ENCODE measurements at regions not wholly inside any gene's neighbourhood (a gene's known extent, or its start where the extent isn't known, plus 50 kb on each side); places are given as distances from the start of the nearest gene placed in this dataset.
A peak's percentile ranks its signal among the peaks of the same experiment; 100 is the strongest.
"Not testable (repeated sequence)": the region's sequence is repeated elsewhere in the genome, so short reads cannot be mapped to it uniquely, and the experiment has no call there.

DNA sequence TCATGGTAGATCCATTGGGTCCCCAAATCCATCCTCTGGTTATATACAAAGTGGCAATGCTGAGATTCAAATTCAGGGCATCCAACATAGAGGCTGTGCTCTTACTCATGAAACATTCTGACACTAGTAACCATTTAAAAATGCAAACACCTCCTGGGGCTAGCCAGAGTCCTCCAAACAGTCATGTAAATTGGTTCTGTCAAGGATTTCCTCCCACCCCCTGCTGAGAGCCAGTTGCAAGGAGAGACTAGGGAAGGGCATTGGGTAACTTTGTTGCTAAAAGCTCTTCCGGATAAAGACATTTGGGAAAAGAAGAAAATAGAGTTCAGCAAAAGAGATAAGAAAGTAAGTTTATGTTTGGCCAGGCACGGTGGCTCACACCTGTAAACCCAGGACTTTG, 58.3 kb downstream of the ART5 start:
- H3K4me1 ChIP-seq (replicated peaks); H3K9me3 ChIP-seq (replicated peaks); H3K4me3 ChIP-seq; DNase-seq (ENCODE audit: low read depth in 1 of 2, low spot score in 2 of 2); H3K27ac ChIP-seq; H3K36me3 ChIP-seq: not testable (repeated sequence)
- H3K27me3 ChIP-seq (replicated peaks): peaks cover 12% of the 10 kb centered on the region; the same call in 1 of the 2 replicates

DNA sequence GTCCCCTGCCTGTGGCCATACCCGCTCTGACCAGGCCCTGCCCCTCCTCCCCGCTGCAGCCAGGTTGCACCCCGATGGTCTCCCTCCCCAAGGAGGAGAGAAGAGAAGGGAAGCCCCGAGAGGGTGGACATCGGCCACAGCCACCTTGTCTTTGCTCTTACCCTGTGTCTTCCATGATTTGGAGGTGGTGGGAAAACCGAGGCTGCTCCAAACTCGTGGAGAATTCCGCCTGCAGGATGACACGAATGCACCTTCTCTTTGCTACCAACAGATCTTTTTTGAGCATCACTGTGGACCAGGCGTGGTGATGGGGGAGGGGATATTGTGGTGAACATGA, 60.4 kb downstream of the ART5 start:
- not testable (repeated sequence) for H3K9me3 ChIP-seq (replicated peaks); H3K4me1 ChIP-seq (replicated peaks); H3K4me3 ChIP-seq; DNase-seq (ENCODE audit: low read depth in 1 of 2, low spot score in 2 of 2); H3K36me3 ChIP-seq; H3K27me3 ChIP-seq (replicated peaks); H3K27ac ChIP-seq

DNA sequence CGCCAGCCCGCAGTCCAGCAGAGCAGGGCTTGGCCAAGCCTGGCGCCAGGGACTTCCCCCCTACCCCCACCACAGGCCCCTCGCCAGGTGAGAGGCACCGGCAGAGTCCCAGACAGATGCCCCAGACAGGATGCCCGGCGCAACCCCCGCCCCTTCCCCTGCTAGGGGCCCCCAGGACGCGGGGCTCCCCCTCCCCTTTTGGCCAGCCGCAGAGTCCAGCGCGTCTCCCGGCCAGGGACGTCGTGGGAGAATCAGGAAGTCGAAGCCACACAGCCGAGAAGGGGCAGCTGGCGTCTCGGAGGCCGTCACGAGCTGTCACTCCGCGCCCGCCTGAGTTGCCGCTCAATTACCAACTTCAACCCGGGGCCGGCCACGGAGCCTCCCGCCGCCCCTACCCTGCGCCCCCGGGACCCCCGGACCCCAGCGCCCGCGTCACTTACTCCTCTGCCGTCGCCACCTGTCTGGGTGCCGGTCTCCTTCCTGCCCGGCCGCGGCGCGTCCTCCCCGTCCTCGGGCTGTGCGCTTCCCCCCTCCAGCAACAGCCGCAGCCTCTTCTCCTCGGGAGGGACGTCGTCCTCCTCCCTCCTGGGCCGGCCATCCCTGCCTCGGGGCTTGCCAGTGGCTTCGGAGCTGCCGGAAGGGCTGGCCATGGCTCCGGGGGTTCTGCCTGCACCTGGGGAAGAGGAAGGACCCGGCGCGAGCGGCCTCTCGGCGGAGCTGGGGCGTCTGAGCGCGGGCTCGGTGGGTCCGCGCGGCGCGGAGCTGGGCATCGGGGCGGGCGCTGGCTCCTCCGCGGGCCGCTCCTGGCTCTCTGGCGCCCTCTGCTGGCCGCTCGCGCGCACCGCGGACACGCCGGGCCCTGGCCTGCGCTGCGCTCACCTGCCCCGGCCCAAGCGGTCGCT, 61.1 kb downstream of the ART5 start:
- H3K4me3 ChIP-seq; H3K27me3 ChIP-seq (replicated peaks); H3K36me3 ChIP-seq; H3K27ac ChIP-seq; H3K9me3 ChIP-seq (replicated peaks); H3K4me1 ChIP-seq (replicated peaks): not testable (repeated sequence)
- DNase-seq (ENCODE audit: low read depth in 1 of 2, low spot score in 2 of 2): peak in 1 of 2 experiments; percentile 65

DNA sequence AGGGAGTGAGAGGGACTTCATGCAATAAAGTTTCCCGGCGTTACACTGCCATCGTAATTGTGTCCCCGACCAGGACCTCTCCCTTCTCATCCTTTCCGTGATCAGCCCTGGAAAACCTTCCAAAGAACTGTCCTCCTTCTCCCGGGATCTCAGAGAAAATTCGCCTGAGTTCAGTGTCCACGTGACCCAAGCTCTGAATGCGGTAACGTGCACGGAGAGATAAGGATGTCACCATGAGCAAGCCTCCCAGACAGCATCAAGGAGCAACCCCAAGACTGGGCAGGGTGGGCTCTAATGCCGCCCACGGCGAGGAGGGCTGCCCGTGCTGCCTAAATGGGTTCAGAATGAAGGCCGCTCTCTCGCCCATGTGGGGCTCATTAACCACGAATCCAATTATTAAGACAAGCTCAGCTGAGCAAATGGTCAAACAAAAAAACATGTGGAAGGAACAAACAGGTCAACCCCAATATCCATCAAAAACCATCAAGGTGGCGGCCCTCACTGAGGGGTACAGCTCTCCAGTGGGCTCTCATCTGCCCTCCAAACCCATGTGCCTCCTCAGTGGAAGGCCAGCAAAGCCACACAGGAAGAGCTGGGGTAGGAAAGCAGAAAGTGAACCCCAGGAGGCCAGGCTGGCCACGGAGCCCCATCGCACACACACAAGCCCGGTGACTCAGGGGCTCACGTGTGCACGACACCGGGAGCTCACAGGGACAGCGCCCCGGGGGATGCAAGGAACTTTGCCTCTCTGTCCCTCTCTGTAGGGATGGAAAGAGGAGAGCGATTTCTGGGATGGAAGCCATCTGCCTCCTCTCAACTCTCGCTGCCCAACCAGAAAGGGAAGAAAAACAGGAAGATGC, 62.0 kb downstream of the ART5 start:
- not testable (repeated sequence) for H3K36me3 ChIP-seq; DNase-seq (ENCODE audit: low read depth in 1 of 2, low spot score in 2 of 2); H3K9me3 ChIP-seq (replicated peaks); H3K27ac ChIP-seq; H3K27me3 ChIP-seq (replicated peaks); H3K4me3 ChIP-seq; H3K4me1 ChIP-seq (replicated peaks)

DNA sequence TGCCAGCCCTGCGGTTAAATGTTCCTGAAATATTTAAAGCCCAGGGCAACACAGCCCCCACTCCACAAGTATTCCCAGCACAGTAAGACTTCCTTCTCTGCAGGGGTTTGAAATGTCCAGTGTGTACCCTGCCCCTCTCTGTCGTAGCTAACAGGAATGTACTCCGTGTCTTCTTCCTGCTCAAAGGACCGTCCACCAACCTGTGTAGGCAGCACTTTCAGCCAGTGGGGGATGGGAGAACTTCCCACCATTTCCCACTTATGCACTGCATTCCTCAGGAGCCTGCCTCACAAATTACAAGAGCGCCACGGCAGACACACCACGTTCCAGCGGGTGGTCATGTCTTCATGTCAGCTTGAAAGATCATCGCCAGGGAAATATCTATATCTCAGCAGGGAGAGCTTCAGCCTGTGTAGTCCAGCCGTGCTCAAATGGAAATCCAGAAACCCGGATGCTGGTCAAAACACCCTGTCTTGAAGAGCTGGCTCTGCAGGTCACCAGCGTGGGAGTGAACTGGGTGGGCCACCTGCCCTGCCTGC, 65.7 kb downstream of the ART5 start:
- not testable (repeated sequence) for H3K27ac ChIP-seq; H3K27me3 ChIP-seq (replicated peaks); H3K4me3 ChIP-seq; H3K36me3 ChIP-seq; DNase-seq (ENCODE audit: low read depth in 1 of 2, low spot score in 2 of 2); H3K4me1 ChIP-seq (replicated peaks); H3K9me3 ChIP-seq (replicated peaks)

DNA sequence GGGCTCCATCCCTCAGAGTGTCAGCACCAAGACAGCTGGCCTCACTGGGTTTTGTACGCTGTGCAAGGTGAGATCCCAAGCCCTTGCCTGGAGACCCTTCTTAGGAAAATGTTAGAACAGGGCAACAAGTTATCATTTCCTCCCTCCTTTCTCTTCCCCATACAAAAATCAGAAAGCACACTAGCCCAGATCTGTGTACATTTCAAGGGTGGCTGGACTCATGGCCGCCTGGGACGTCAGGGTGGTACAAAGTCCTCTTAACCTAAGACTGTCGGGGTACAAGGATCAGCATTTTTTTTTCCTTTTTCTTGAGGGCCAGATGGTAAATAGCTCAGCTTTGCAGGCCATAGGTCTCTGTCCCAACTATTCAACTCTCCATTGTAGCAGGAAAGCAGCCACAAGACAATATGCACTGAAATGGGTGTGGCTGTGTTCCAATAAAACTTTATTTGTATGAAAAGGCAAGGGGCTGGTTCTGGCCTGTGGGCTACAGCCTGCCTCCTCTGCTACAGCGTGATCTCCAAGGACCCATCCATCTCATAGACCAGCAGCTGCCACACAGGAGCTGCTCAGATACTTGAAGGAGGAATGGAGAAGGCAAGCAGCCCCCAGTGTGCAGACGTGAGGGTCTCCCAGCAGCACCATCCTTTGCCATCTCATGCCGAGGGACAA, 68.7 kb downstream of the ART5 start:
- not testable (repeated sequence) for H3K4me1 ChIP-seq (replicated peaks); H3K9me3 ChIP-seq (replicated peaks); H3K4me3 ChIP-seq; H3K36me3 ChIP-seq; H3K27me3 ChIP-seq (replicated peaks); DNase-seq (ENCODE audit: low read depth in 1 of 2, low spot score in 2 of 2); H3K27ac ChIP-seq

DNA sequence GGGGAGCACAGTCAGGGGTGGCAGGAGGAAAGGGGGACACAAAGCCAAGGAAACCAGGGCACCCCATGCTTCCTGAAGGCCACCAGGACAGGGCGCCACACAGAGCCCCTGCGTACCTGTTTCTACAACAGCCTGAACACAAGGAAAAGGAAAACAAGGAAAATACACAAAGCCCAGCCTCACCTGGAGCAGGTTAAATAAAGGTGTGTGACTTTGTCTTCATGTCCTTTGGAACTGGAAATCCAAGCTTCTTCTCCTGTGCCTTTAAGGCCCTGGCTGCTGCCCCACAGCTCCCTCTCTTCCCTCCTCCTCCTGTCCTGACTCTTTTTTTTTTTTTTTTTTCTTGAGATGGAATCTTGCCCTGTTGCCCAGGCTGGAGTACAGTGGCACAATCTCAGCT, 70.0 kb downstream of the ART5 start:
- DNase-seq (ENCODE audit: low read depth in 1 of 2, low spot score in 2 of 2); H3K9me3 ChIP-seq (replicated peaks); H3K27me3 ChIP-seq (replicated peaks); H3K4me3 ChIP-seq; H3K27ac ChIP-seq; H3K36me3 ChIP-seq; H3K4me1 ChIP-seq (replicated peaks): not testable (repeated sequence)

DNA sequence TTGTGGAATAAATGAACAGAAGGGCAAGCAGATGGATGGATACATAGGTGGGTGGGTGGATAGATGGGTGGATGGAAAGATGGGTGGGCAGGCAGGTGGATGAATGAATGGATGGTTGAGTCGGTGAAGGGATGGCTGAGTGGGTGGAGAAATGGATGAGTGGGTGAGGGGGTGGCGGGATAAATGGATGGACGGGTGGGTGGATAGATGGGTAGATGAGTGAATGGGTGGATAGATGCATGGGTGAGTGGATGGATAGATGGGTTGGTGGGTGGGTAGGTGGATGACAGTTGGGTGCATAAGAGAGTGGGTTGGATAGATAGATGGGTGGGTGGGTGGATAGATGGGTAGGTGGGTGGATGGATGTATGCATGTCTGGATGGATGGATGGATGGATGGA, 76.0 kb downstream of the ART5 start:
- H3K4me3 ChIP-seq; H3K4me1 ChIP-seq (replicated peaks): not testable (repeated sequence)

DNA sequence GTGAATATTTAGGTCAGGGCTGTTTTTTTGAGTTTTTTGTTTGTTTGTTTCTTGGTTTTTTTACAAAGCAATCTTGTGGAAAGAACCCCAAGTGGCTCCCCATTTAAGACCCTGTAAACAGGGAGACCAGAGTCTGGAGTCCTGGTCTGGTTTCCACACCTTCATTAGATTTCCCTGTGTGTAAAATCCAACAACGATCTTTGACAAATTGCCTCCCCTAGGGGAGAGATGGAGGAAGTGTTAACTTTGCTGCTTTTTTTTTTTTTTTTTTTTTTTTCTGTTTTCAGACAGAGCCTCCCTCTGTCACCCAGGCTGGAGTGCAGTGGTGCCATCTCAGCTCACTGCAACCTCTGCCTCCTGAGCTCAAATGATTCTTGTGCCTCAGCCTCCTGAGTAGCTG, 77.4 kb downstream of the ART5 start:
- H3K36me3 ChIP-seq; H3K9me3 ChIP-seq (replicated peaks); H3K27ac ChIP-seq; H3K4me3 ChIP-seq; H3K27me3 ChIP-seq (replicated peaks); DNase-seq (ENCODE audit: low read depth in 1 of 2, low spot score in 2 of 2); H3K4me1 ChIP-seq (replicated peaks): not testable (repeated sequence)

More for the DNA sequence above, 76.0 kb downstream of the ART5 start:
- H3K36me3 ChIP-seq; DNase-seq (ENCODE audit: low read depth in 1 of 2, low spot score in 2 of 2); H3K27me3 ChIP-seq (replicated peaks); H3K27ac ChIP-seq; H3K9me3 ChIP-seq (replicated peaks): not testable (repeated sequence)

DNA sequence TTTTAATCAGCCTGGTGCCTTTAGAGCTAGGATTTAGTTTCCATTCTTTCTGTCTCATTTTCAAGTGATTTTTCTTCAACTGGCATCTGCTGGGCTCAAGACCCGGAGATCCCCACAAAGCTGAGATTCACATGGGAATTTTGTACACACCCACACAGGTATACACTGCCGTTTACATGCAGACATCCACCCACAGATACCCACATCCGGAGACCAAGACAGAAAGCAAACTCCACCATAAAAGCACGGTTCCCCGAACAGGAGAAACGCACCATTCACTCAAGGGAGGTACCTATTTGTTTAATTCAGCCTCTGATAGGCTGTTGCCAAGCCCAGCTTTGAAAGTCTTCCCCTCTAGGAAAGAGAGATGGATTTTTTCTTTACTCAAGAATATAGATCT, 87.2 kb downstream of the ART5 start:
- not testable (repeated sequence) for H3K9me3 ChIP-seq (replicated peaks); H3K27me3 ChIP-seq (replicated peaks); H3K4me1 ChIP-seq (replicated peaks); DNase-seq (ENCODE audit: low read depth in 1 of 2, low spot score in 2 of 2); H3K4me3 ChIP-seq; H3K27ac ChIP-seq; H3K36me3 ChIP-seq

DNA sequence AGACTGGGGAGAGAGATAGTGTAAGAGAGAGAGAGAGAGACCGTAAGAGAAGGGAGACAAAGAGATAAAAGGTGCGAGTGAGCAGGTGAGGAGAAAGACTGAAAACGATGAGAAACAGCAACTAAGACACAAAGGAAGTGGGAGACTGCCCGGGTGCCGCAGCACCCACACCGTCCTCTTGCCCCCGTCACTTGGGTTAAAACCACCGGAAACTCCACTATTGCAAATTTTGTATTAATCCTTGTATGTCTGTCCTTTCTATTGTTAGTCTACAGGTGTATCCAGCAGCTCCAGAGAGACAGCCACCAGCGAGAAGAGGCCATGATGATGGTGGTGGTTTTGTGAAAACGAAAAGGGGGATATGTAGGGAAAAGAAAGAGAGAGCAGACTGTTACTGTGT, 96.8 kb downstream of the ART5 start:
- H3K27ac ChIP-seq; H3K4me3 ChIP-seq; DNase-seq (ENCODE audit: low read depth in 1 of 2, low spot score in 2 of 2); H3K36me3 ChIP-seq; H3K27me3 ChIP-seq (replicated peaks); H3K9me3 ChIP-seq (replicated peaks); H3K4me1 ChIP-seq (replicated peaks): not testable (repeated sequence)

DNA sequence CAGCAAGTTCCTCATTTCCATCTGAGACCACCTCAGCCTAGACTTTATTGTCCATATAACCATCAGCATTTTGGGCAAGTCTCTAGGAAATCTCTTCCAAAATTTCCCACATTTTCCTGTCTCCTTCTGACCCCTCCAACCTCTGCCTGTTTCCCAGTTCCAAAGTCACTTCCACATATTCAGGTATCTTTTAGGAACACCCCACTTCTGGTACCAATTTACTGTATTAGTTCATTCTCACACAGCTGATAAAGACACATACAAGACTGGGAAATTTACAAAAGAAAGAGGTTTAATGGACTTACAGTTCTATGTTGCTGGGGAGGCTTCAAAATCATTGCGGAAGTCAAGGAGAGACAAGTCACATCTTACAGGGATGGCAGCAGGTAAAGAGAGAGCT, 103.6 kb downstream of the ART5 start:
- DNase-seq (ENCODE audit: low read depth in 1 of 2, low spot score in 2 of 2): not testable (repeated sequence)

DNA sequence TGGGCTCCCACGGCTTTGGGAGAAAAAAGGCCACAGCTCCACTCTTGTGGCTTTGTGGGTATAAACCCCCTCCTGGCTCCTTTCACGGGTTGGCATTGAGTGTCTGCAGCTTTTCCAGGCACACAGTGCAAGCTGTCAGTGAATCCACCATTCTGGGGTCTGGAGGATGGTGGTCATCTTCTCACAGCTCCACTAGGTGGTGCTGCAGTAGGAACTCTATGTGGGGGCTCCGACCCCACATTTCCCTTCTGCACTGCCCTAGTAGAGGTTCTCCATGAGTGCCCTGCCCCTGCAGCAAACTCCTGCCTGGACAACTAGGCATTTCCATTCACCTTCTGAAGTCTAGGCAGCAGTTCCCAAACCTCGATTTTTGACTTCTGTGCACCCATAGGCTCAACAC, 104.5 kb downstream of the ART5 start:
- not testable (repeated sequence) for H3K27ac ChIP-seq; H3K9me3 ChIP-seq (replicated peaks); H3K4me3 ChIP-seq; DNase-seq (ENCODE audit: low read depth in 1 of 2, low spot score in 2 of 2); H3K4me1 ChIP-seq (replicated peaks); H3K36me3 ChIP-seq; H3K27me3 ChIP-seq (replicated peaks)

More for the DNA sequence above, 103.6 kb downstream of the ART5 start:
- H3K4me1 ChIP-seq (replicated peaks); H3K27ac ChIP-seq; H3K4me3 ChIP-seq; H3K9me3 ChIP-seq (replicated peaks); H3K36me3 ChIP-seq; H3K27me3 ChIP-seq (replicated peaks): not testable (repeated sequence)

DNA sequence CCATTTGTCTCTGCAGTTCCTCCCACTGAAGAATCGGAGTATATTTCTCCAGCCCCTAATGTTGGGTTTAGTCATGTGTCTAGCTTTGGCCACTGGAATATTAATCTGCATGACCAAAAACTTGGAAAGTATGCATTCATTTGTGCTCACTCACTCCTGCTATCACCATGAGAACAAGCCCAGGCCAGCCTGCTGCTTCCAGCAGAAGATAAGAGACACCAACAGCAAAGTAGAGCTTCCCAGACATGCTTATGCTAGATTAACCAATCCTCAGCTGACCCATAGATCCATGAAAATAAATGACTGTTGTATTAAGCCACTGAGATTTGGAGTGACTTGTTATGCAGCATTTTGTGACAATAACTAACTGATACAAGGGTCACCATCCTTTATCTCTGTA, 108.8 kb downstream of the ART5 start:
- not testable (repeated sequence) for H3K36me3 ChIP-seq

More for the DNA sequence above, 108.8 kb downstream of the ART5 start:
- not testable (repeated sequence) for H3K4me3 ChIP-seq; H3K4me1 ChIP-seq (replicated peaks); H3K9me3 ChIP-seq (replicated peaks); H3K27me3 ChIP-seq (replicated peaks); DNase-seq (ENCODE audit: low read depth in 1 of 2, low spot score in 2 of 2); H3K27ac ChIP-seq

All from SJSA1 (cell line).